Panc1 (cell line): ENCODE measurements at regions not wholly inside any gene's neighbourhood (a gene's known extent, or its start where the extent isn't known, plus 50 kb on each side); places are given as distances from the start of the nearest gene placed in this dataset.

Experiments used
- ATAC-seq: fragments of 200-7000 bp; cut with Tn5 transposase; 2 replicates; pipeline ENCODE4 v1.9.1; 2020; ENCODE audit warnings: mild to moderate bottlenecking, moderate library complexity
- BruUV-seq: library from RNA; stranded (reverse); fragments of 400-500 nt; replicated peaks from 2 replicates; lab custom pipeline; 2021; lab: Mats Ljungman, UMichigan
- CTCF ChIA-PET: fragments of 300-600 bp; sonication (Branson Sonifier 250); formaldehyde crosslinking; loops from one replicate; lab custom pipeline; 2022; ENCODE audit warnings: antibody characterized with exemption; lab: Charles Lee
- POLR2A ChIA-PET: fragments of 300-600 bp; sonication (Branson Sonifier 250); formaldehyde crosslinking; loops from one replicate; lab custom pipeline; 2022; ENCODE audit warnings: antibody characterized with exemption; lab: Charles Lee
- DNase-seq: peaks from one replicate; pipeline ENCODE4 v3.0.0-alpha.2; 2010; ENCODE audit warnings: low read depth, low spot score
- H3K27ac ChIP-seq: 2 replicates; pipeline ENCODE4 v1.5.1; 2011; ENCODE audit warnings: mild to moderate bottlenecking, low read length, inconsistent platforms
- H3K27me3 ChIP-seq: fragments of 200-500 bp; sonication (Bioruptor generic); 2 replicates; pipeline ENCODE4 v1.6.0; 2014; ENCODE audit warnings: low read length, inconsistent platforms; ENCODE audit not compliant: control insufficient read depth, insufficient read depth
- H3K36me3 ChIP-seq: fragments of 200-500 bp; sonication (Bioruptor generic); 2 replicates; pipeline ENCODE4 v1.5.1; 2014; ENCODE audit warnings: inconsistent platforms, mild to moderate bottlenecking, low read length, moderate library complexity; ENCODE audit not compliant: control insufficient read depth, insufficient read depth
- H3K4me1 ChIP-seq: 2 replicates; pipeline ENCODE4 v1.5.1; 2011; ENCODE audit warnings: inconsistent platforms, mild to moderate bottlenecking, low read length, moderate library complexity; ENCODE audit not compliant: control insufficient read depth, insufficient read depth
- H3K4me3 ChIP-seq, 2 experiments: 2 replicates each; pipeline ENCODE4 v1.5.1; 2011 to 2012; ENCODE audit warnings: low read depth in 2 of 2, low read length in 2 of 2, mild to moderate bottlenecking in 2 of 2, inconsistent platforms in 1 of 2, moderate library complexity in 1 of 2
- H3K9me3 ChIP-seq: fragments of 200-500 bp; sonication (Bioruptor generic); 2 replicates; pipeline ENCODE4 v1.5.1; 2014; ENCODE audit warnings: low read depth, mild to moderate bottlenecking, inconsistent platforms, low read length, moderate library complexity; ENCODE audit not compliant: control insufficient read depth, insufficient read depth
- CTCF ChIP-seq: fragments of 450-650 bp; IDR thresholded peaks from 2 replicates; pipeline ENCODE4 v1.5.1; 2017; ENCODE audit warnings: mild to moderate bottlenecking
- POLR2AphosphoS5 ChIP-seq: IDR thresholded peaks from 2 replicates; pipeline ENCODE4 v1.6.1; 2012; ENCODE audit warnings: mild to moderate bottlenecking, low read depth, low read length, moderate library complexity
- REST ChIP-seq, 2 experiments: IDR thresholded peaks; 2 replicates each; pipeline ENCODE4 v1.6.1; 2011 to 2012; ENCODE audit warnings: low read depth in 2 of 2, control low read depth in 1 of 2, low read length in 1 of 2, mild to moderate bottlenecking in 1 of 2, moderate library complexity in 1 of 2; ENCODE audit not compliant: insufficient read depth in 1 of 2
- SIN3A ChIP-seq: IDR thresholded peaks from 2 replicates; pipeline ENCODE4 v1.6.1; 2012; ENCODE audit warnings: low read depth, mild to moderate bottlenecking, low read length, moderate library complexity, borderline replicate concordance; ENCODE audit not compliant: insufficient read depth
- TCF7L2 ChIP-seq: IDR thresholded peaks from 2 replicates; pipeline ENCODE4 v1.6.1; 2011; ENCODE audit warnings: mild to moderate bottlenecking, low read depth, low read length, inconsistent platforms
- in situ Hi-C: cut with HindIII; loops from 2 replicates; pipeline ENCODE4 v1.10.0; 2016; ENCODE audit warnings: low sequenced_read_pairs, low pct_unique_long_range_greater_than_20kb
- intact Hi-C: fragments of 100-400 bp; cut with micrococcal nuclease; formaldehyde crosslinking; loops from one replicate; pipeline ENCODE4 v1.10.0; 2022; ENCODE audit not compliant: unreplicated experiment

GRCh38 chr13:58191754-58192153 lies 560.2 kb downstream of the PCDH17 start:
- Histone ChIP-seq H3K4me1 (no peaks in the 10 kb centered on the region), H3K27me3 (no peaks in the 10 kb centered on the region), H3K27ac (no peak overlapping the region), H3K9me3 (no peaks in the 10 kb centered on the region), H3K4me3 (no peak overlapping the region), H3K36me3 (no peaks in the 10 kb centered on the region)
- POLR2A ChIA-PET = no interaction called here
- intact Hi-C loops (no loop called here), in situ Hi-C loops (no loop called here)
- ATAC-seq (no peak), DNase-seq (no peak)
- TF ChIP-seq TCF7L2 (no peak), REST (IDR thresholded peaks at IDR 0.05; ENCODE audit: insufficient read depth in 1 of 2, low read depth in 2 of 2, low read length in 1 of 2) (no peak), CTCF (no peak), POLR2AphosphoS5 (no peak), SIN3A (no peak)
- CTCF ChIA-PET = no interaction called here
- BruUV-seq = no TSS peak

GRCh38 chr13:58202099-58202498 lies 570.6 kb downstream of the PCDH17 start:
- no peaks in the 10 kb centered on the region for H3K4me1 ChIP-seq
- TF ChIP-seq CTCF (no peak), TCF7L2 (no peak), POLR2AphosphoS5 (no peak), SIN3A (no peak), REST (IDR thresholded peaks at IDR 0.05; ENCODE audit: insufficient read depth in 1 of 2, low read depth in 2 of 2, low read length in 1 of 2) (no peak)
- H3K27me3 ChIP-seq = no peaks in the 10 kb centered on the region
- no peaks in the 10 kb centered on the region; the same call in 1 of the 2 replicates for H3K36me3 ChIP-seq
- DNase-seq = no peak
- H3K9me3 ChIP-seq = no peaks in the 10 kb centered on the region
- no peak overlapping the region for H3K4me3 ChIP-seq
- H3K27ac ChIP-seq = no peak overlapping the region
- ChIA-PET CTCF (no interaction called here), POLR2A (no interaction called here)
- intact Hi-C loops (no loop called here), in situ Hi-C loops (no loop called here)
- no peak for ATAC-seq
- no TSS peak for BruUV-seq
